MM.1S (cell line): ENCODE measurements at regions not wholly inside any gene's neighbourhood (a gene's known extent, or its start where the extent isn't known, plus 50 kb on each side); places are given as distances from the start of the nearest gene placed in this dataset.

Experiments used
- EZH2 ChIP-seq: fragments of 300-600 bp; sonication (generic); optimal IDR thresholded peaks from 2 replicates; pipeline ENCODE3; 2017; ENCODE audit warnings: low read depth, mild to moderate bottlenecking, antibody characterized with exemption, low read length, mixed read lengths
- EZH2phosphoT487 ChIP-seq: fragments of 300-600 bp; sonication (generic); IDR thresholded peaks from 2 replicates; pipeline ENCODE4 v1.6.1; 2018; ENCODE audit warnings: antibody characterized with exemption, low read length
- TF ChIP-seq, protein P1 (sequence below): fragments of 300-600 bp; sonication (generic); IDR thresholded peaks from 2 replicates; pipeline ENCODE4 v1.5.1; 2016; ENCODE audit warnings: antibody characterized with exemption, low read length, mixed read lengths

DNA sequence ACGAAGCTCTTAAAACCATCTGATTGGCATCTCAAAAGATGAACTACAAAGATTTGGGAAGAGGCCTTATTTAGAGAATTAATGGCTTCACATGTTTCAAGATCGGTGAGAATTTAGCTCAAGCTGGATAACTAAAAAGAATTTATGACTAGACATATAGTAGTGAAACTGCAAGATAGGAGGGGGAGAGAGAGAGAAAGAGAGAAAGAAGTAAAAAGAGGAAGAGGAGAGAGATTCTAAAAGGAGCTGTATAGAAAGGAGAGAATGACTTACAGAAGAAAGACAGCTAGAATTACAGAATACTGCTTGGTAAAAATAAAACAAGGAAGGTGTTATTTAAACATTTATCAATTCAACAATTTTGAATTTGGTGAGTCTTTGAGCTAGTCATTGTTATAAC, 592.3 kb downstream of the SH2D4B start:
- TF ChIP-seq, protein P1, sequence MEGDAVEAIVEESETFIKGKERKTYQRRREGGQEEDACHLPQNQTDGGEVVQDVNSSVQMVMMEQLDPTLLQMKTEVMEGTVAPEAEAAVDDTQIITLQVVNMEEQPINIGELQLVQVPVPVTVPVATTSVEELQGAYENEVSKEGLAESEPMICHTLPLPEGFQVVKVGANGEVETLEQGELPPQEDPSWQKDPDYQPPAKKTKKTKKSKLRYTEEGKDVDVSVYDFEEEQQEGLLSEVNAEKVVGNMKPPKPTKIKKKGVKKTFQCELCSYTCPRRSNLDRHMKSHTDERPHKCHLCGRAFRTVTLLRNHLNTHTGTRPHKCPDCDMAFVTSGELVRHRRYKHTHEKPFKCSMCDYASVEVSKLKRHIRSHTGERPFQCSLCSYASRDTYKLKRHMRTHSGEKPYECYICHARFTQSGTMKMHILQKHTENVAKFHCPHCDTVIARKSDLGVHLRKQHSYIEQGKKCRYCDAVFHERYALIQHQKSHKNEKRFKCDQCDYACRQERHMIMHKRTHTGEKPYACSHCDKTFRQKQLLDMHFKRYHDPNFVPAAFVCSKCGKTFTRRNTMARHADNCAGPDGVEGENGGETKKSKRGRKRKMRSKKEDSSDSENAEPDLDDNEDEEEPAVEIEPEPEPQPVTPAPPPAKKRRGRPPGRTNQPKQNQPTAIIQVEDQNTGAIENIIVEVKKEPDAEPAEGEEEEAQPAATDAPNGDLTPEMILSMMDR = no peak
- no peak for TF ChIP-seq EZH2
- TF ChIP-seq EZH2phosphoT487 = no peak
